ENCODE measurements at regions not wholly inside any gene's neighbourhood (a gene's known extent, or its start where the extent isn't known, plus 50 kb on each side); places are given as distances from the start of the nearest gene placed in this dataset.

DNA sequence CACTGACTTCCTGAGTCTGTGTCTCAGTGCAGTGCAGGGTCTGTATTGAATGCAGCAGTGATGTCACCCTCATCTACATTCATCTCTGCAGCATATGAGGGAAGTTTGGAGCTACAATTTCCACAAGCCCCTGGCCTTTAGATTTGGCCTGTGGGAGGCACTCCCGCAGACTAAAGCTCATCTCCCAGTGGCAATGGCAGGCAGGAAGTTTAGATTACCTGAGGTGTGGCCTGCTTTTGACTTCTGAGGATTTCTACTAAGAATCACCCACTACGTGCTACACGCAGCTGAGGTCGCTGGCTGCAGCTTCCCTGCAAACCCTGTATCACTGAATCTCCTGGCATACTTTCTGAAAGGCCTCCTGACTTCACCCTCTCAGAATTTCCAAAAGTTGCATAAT, 202.2 kb upstream of the PRKD1 start:
- Histone ChIP-seq H3K9ac (ENCODE audit: extremely low read depth, insufficient read length, low read length) (no peak overlapping the region), H3K4ac (ENCODE audit: low read depth, low read length) (no peak overlapping the region), H3K4me1 (ENCODE audit: insufficient read depth, low read length) (0 out of 2 replicates have a peak, but pooled peaks cover 1% of the 10 kb centered on the region), H3K27ac (ENCODE audit: insufficient read length, low read depth, low read length) (no peak overlapping the region), H3K4me2 (ENCODE audit: insufficient read depth, insufficient read length, low read length) (no peak overlapping the region), H2BK5ac (ENCODE audit: insufficient read length, low read length) (no peak overlapping the region), H3K18ac (ENCODE audit: insufficient read length, low read depth, low read length) (no peak overlapping the region), H4K91ac (ENCODE audit: insufficient read length, low read depth, low read length) (no peak overlapping the region), H3T11ph (ENCODE audit: low read length) (no peak overlapping the region), H4K20me1 (ENCODE audit: control insufficient read depth, insufficient read depth, insufficient read length) (no peaks in the 10 kb centered on the region), H3K23ac (ENCODE audit: insufficient read length, low read depth, low read length) (no peak overlapping the region), H4K5ac (ENCODE audit: insufficient read length, low read depth, low read length) (no peak overlapping the region), H2AFZ (ENCODE audit: low read length) (no peak overlapping the region), H3K14ac (ENCODE audit: insufficient read depth, low read length) (no peak overlapping the region; the same call in 1 of the 2 replicates), H3K56ac (ENCODE audit: insufficient read length, low read depth, low read length) (no peak overlapping the region), H2BK120ac (ENCODE audit: low read depth, low read length, poor library complexity, severe bottlenecking) (no peak overlapping the region), H3K79me2 (ENCODE audit: insufficient read depth, low read length) (no peaks in the 10 kb centered on the region), H3K79me1 (ENCODE audit: insufficient read depth, low read depth, low read length, poor library complexity, severe bottlenecking) (no peaks in the 10 kb centered on the region), H2AK5ac (ENCODE audit: insufficient read length, low read length) (no peak overlapping the region), H2BK20ac (ENCODE audit: low read depth, low read length, poor library complexity, severe bottlenecking) (no peak overlapping the region), H3K27me3 (ENCODE audit: insufficient read depth, low read length) (no peaks in the 10 kb centered on the region), H3K23me2 (ENCODE audit: insufficient read length, low read depth, low read length, poor library complexity, severe bottlenecking) (no peaks in the 10 kb centered on the region), H2BK15ac (ENCODE audit: low read depth, low read length) (no peak overlapping the region), H2BK12ac (ENCODE audit: insufficient read length, low read depth, low read length) (no peak overlapping the region), H3K9me3 (ENCODE audit: control insufficient read depth, low read depth, low read length) (no peaks in the 10 kb centered on the region), H4K8ac (replicated peaks; ENCODE audit: insufficient read length, low read depth, low read length) (no peak overlapping the region)
- no peak overlapping the region for H3K27ac Mint-ChIP-seq
- TF ChIP-seq, protein P1, sequence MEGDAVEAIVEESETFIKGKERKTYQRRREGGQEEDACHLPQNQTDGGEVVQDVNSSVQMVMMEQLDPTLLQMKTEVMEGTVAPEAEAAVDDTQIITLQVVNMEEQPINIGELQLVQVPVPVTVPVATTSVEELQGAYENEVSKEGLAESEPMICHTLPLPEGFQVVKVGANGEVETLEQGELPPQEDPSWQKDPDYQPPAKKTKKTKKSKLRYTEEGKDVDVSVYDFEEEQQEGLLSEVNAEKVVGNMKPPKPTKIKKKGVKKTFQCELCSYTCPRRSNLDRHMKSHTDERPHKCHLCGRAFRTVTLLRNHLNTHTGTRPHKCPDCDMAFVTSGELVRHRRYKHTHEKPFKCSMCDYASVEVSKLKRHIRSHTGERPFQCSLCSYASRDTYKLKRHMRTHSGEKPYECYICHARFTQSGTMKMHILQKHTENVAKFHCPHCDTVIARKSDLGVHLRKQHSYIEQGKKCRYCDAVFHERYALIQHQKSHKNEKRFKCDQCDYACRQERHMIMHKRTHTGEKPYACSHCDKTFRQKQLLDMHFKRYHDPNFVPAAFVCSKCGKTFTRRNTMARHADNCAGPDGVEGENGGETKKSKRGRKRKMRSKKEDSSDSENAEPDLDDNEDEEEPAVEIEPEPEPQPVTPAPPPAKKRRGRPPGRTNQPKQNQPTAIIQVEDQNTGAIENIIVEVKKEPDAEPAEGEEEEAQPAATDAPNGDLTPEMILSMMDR (conservative IDR thresholded peaks at IDR 0.05) = no peak
- peak; percentile 31 for DNase-seq
- no peaks in the 10 kb centered on the region for H3K36me3 Mint-ChIP-seq (ENCODE audit: insufficient read depth in 1 of 3, low read depth in 3 of 3)
- no peaks in the 10 kb centered on the region for H3K27me3 Mint-ChIP-seq (ENCODE audit: low read depth)
- WGBS (ENCODE audit: extremely low coverage, insufficient read length, low lambda C conversion rate) = no CpG with 5 or more reads among the region's 4 CpGs
- H3K4me3 Mint-ChIP-seq = no peak overlapping the region
- H3K9me3 Mint-ChIP-seq = no peaks in the 10 kb centered on the region
- peaks cover 0 to 4% of the 10 kb centered on the region in 2 experiments; a peak in 1 of 4 replicates for H3K4me1 Mint-ChIP-seq

Measured in H9 (cell line).